HG02610 (cell line): ENCODE measurements at regions not wholly inside any gene's neighbourhood (a gene's known extent, or its start where the extent isn't known, plus 50 kb on each side); places are given as distances from the start of the nearest gene placed in this dataset.

Experiments used
- ATAC-seq: cut with Tn5 transposase; IDR thresholded peaks from one replicate; pipeline ENCODE4 v1.9.1; 2021; ENCODE audit warnings: mild to moderate bottlenecking, moderate library complexity; ENCODE audit not compliant: unreplicated experiment

GRCh38 chr10:65291286-65291685 is 1634.5 kb upstream of the LRRTM3 start:
- ATAC-seq, result no peak

- no peak for ATAC-seq
Measured at GRCh38 chr10:65292551-65292950, 1633.3 kb upstream of the LRRTM3 start.

GRCh38 chr10:65294329-65294728 is 1631.5 kb upstream of the LRRTM3 start:
- ATAC-seq, result no peak

GRCh38 chr10:65301181-65301580 is 1624.7 kb upstream of the LRRTM3 start:
- no peak for ATAC-seq

- no peak for ATAC-seq
Measured at GRCh38 chr10:65306201-65306600, 1619.6 kb upstream of the LRRTM3 start.

GRCh38 chr10:65312876-65313275 is 1613.0 kb upstream of the LRRTM3 start:
- ATAC-seq, result no peak

- no peak for ATAC-seq
Measured at GRCh38 chr10:65313406-65313805, 1612.4 kb upstream of the LRRTM3 start.

GRCh38 chr10:65314253-65314652 is 1611.6 kb upstream of the LRRTM3 start:
- ATAC-seq, result no peak

- ATAC-seq, result no peak
Measured at GRCh38 chr10:65319493-65319892, 1606.3 kb upstream of the LRRTM3 start.

GRCh38 chr10:65320236-65321026 is 1605.4 kb upstream of the LRRTM3 start:
- no peak for ATAC-seq

GRCh38 chr10:65323802-65324201 is 1602.0 kb upstream of the LRRTM3 start:
- ATAC-seq, result no peak

- no peak for ATAC-seq
Measured at GRCh38 chr10:65325913-65326312, 1599.9 kb upstream of the LRRTM3 start.

- ATAC-seq, result no peak
Measured at GRCh38 chr10:65328486-65328885, 1597.3 kb upstream of the LRRTM3 start.

- no peak for ATAC-seq
Measured at GRCh38 chr10:65335311-65335710, 1590.5 kb upstream of the LRRTM3 start.

- ATAC-seq, result no peak
Measured at GRCh38 chr10:65340340-65340739, 1585.5 kb upstream of the LRRTM3 start.

GRCh38 chr10:65341323-65341925 is 1584.4 kb upstream of the LRRTM3 start:
- no peak for ATAC-seq

GRCh38 chr10:65342245-65342644 is 1583.6 kb upstream of the LRRTM3 start:
- no peak for ATAC-seq

- no peak for ATAC-seq
Measured at GRCh38 chr10:65346466-65346865, 1579.4 kb upstream of the LRRTM3 start.

GRCh38 chr10:65348637-65349036 is 1577.2 kb upstream of the LRRTM3 start:
- ATAC-seq, result no peak

GRCh38 chr10:65350611-65351010 is 1575.2 kb upstream of the LRRTM3 start:
- ATAC-seq, result no peak

GRCh38 chr10:65355141-65355680 is 1570.6 kb upstream of the LRRTM3 start:
- no peak for ATAC-seq

GRCh38 chr10:65358565-65358964 is 1567.3 kb upstream of the LRRTM3 start:
- ATAC-seq, result no peak
